PFSK-1 (cell line): ENCODE measurements at regions not wholly inside any gene's neighbourhood (a gene's known extent, or its start where the extent isn't known, plus 50 kb on each side); places are given as distances from the start of the nearest gene placed in this dataset.

ENCODE experiments used
- FOXP2 ChIP-seq: optimal IDR thresholded peaks from 2 replicates; pipeline ENCODE3; 2011; ENCODE audit warnings: borderline replicate concordance, control low read depth, inconsistent platforms; ENCODE audit not compliant: insufficient read depth; ENCODE audit errors: extremely low read length, extremely low read depth
- POLR2AphosphoS5 ChIP-seq: IDR thresholded peaks from 2 replicates; pipeline ENCODE4 v1.6.1; 2012; ENCODE audit warnings: low read depth, mild to moderate bottlenecking, control low read depth, low read length, moderate library complexity
- REST ChIP-seq, 2 experiments: IDR thresholded peaks; 2 replicates each; pipeline versions ENCODE4 v1.6.1 to v1.8.0; 2011 to 2012; ENCODE audit warnings: low read depth in 2 of 2, low read length in 2 of 2, control low read depth in 1 of 2, inconsistent platforms in 1 of 2, mild to moderate bottlenecking in 1 of 2, moderate library complexity in 1 of 2; ENCODE audit not compliant: insufficient read depth in 1 of 2
- SIN3A ChIP-seq: IDR thresholded peaks from 2 replicates; pipeline ENCODE4 v1.6.1; 2012; ENCODE audit warnings: mild to moderate bottlenecking, low read length, moderate library complexity, borderline replicate concordance; ENCODE audit not compliant: insufficient read depth
- TAF1 ChIP-seq: IDR thresholded peaks from 2 replicates; pipeline ENCODE4 v1.6.1; 2012; ENCODE audit warnings: low read length, control low read depth, borderline replicate concordance; ENCODE audit not compliant: insufficient read depth

- TF ChIP-seq SIN3A, result no peak
- TF ChIP-seq TAF1, result no peak
- no peak for TF ChIP-seq POLR2AphosphoS5
- no peak for TF ChIP-seq REST (IDR thresholded peaks at IDR 0.05; ENCODE audit: insufficient read depth in 1 of 2, low read depth in 2 of 2, low read length in 2 of 2)
- TF ChIP-seq FOXP2, result no peak
Measured at GRCh38 chr3:132804498-132804897, 82.3 kb upstream of the NPHP3 start.

GRCh38 chr3:132803889-132804288 lies 81.7 kb upstream of the NPHP3 start:
- TF ChIP-seq FOXP2 (no peak), TAF1 (no peak), SIN3A (no peak), POLR2AphosphoS5 (no peak), REST (IDR thresholded peaks at IDR 0.05; ENCODE audit: insufficient read depth in 1 of 2, low read depth in 2 of 2, low read length in 2 of 2) (no peak)

DNA sequence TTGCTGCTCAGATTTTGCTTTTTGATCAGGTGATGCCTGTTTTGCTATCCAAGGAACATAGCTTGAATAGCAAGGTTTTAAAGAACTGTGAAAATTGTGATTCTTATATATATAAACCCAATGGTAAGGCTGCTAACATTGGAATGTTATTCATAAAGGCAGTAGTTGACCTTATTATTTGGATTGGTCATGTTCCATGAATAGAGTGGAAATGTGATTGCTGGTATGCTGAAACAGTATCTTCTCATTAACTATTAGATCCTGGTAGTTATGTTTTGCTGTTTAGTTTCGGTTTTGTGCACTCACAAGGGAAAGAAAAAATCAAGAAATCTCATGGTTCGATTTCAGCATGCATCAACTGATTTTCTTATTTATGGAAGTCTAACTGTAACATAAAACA lies 78.7 kb upstream of the NPHP3 start:
- no peak for TF ChIP-seq SIN3A
- no peak for TF ChIP-seq REST (IDR thresholded peaks at IDR 0.05; ENCODE audit: insufficient read depth in 1 of 2, low read depth in 2 of 2, low read length in 2 of 2)
- no peak for TF ChIP-seq FOXP2
- no peak for TF ChIP-seq TAF1
- TF ChIP-seq POLR2AphosphoS5, result no peak

GRCh38 chr3:132790806-132791205 lies 68.6 kb upstream of the NPHP3 start:
- no peak for TF ChIP-seq REST (IDR thresholded peaks at IDR 0.05; ENCODE audit: insufficient read depth in 1 of 2, low read depth in 2 of 2, low read length in 2 of 2)

DNA sequence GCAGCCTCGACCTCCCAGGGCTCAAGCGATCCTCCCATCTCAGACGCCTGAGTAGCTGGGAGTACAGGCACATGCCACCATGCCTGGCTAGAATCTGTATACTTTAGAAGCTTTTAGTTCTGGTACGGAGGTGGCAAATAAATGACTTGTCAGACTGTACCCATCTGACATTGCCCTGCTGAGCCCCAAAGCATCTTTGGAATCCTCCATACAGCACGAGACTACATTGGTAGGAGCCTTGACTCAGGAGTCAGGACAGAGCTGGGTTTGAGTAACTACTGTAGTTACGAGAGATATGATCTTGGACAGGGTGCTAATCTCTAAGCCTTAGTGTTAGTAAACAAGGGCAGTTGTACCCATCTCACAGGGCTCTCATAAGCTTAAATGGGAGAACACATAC lies 67.8 kb upstream of the NPHP3 start:
- TF ChIP-seq FOXP2 (no peak), TAF1 (no peak), POLR2AphosphoS5 (no peak), SIN3A (no peak), REST (IDR thresholded peaks at IDR 0.05; ENCODE audit: insufficient read depth in 1 of 2, low read depth in 2 of 2, low read length in 2 of 2) (no peak)
